GM19372 (cell line): ENCODE measurements at regions not wholly inside any gene's neighbourhood (a gene's known extent, or its start where the extent isn't known, plus 50 kb on each side); places are given as distances from the start of the nearest gene placed in this dataset.

Source experiments
- ATAC-seq: cut with Tn5 transposase; IDR thresholded peaks from one replicate; pipeline ENCODE4 v1.9.1; 2021; ENCODE audit warnings: mild to moderate bottlenecking, low read depth, moderate library complexity; ENCODE audit not compliant: unreplicated experiment

DNA sequence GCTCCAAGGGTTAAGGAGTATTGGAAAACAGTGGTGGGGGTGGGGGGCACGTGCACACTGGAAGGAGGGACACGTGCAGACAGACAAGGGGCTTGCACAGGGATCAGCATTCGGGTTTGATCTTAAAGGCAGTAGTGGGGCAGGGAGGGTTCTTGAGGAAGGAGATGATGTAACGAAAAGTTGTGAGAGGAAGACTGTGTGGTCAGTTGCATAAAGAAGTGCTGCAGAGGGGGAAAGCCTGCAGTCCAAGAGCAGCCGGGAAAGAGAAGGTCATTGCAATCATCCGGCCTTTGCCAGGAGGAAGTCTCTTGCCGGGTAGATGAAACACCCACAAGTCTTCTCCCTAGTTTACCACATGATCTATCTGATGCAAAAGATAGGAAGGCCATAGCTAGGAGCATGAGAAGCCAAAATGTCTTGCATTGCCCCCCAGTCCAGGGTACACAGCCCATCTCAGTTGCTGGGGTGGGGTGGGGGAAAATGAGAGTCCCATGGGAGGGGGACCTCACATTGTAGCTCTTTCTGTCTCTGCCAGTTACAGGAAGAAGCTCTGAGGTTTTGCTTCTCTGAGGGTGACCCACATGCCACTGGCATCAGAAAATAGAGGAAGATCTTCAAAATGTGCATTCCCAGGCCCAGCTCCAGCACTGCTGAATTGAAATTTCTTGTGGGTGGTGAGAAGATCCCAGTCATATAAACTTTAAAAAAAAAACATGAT lies 202.5 kb upstream of the RAB4A start:
- ATAC-seq = no peak

DNA sequence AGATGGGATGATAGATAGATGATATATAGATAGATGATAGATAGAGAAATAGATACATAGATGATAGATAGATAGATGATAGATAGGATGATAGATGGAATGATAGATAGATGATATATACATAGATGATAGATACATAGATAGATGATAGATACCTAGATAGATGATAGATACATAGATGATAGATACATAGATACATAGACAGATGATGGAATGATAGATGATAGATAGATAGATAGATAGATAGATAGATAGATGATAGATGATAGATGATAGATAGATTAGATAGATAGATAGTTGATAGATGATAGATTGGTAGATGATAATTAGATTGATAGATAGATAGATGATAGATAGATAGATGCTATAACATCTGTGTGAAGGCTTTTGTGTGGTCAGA lies 201.7 kb upstream of the RAB4A start:
- no peak for ATAC-seq

DNA sequence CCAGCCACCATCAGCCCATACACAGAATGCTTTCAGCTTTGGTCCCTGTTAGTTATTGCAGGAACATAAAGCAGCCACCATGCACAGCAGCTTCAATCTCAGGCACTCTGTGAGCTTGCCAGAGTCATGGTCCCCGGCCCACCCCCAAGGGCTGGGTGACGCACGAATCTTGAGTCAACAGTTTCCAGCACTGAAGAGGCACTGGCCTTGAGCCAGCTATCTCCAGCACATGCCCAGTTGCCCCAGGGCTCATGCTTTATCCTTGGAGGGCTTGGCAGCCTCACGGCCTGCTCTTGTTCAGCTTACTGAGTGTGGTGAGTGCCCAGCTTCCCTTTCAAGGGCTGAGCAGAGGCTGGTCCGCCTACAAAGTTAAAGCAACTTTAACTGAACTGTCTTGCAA lies 200.7 kb upstream of the RAB4A start:
- ATAC-seq = no peak

DNA sequence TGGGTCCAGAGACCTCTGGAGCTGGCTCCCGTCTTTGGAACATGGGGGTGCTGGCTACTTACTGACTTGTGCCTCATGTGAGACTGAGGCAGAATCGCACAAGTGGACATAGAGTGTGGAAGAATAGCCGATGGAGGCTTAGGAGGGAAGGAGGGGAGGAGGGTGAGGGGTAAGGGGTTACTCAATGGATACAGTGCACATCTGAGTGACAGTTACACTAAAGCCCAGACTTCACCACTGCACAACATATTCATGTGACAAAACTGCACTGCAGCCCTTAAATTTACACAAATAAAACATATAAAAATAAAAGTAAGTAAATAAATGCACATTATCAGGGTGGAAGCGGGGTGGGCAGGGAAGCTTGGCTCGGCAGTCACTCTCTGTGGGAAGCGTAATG lies 197.7 kb upstream of the RAB4A start:
- no peak for ATAC-seq

DNA sequence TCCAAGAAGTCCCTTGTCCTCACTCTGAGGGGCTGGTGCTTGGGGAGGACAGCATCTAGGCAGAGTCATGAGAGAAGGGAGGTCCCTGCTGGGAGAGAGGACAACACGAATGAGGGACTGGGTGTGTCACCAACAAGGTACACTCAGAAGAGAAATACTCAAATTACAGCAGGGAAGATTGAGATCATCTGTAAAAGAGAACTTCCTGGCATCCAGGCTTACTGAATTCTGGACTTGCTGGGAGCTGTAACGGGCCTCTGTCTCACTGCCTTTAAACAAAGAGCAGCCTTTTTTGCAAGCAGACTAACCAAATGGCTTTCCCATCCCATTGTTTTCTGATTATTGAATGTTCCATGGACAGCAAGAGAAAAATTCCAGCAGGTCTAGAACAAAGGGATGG lies 195.7 kb upstream of the RAB4A start:
- no peak for ATAC-seq

DNA sequence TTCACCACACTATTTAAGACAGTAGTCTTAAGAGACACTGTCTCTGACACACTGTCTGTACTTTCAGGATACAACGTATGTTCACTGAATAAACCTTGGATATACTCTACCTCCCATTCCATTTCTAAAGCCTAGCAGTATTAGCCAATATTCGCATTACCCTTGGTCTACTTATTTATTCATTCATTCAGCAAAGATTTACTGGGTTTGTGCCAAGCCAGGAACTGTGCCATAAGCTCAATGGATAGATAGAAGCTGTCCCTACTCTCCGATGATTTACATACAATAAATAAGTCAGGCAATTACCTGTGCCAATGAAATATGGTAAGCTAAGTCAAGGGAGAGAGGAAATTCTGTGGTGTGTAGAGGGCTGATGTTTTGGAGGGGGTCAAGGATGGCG lies 195.2 kb upstream of the RAB4A start:
- no peak for ATAC-seq

DNA sequence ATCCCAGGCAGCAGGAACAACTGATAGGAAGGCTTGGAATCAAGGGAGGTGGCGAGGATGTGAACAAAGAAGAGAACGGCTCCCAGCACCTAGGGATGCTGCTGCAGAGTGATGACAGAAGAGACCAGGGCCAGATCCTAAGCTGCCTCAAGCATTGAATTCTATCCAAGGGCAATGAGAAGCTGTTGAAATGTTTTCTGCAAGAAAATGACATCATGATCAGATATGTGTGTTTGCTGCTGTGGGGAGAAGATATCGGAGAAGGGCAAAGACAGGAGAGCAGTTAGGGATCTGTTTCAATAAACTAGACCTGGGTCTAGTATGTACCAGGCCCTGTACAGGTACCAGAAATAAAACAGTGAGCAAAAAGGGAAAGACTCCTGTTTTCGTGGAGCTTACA lies 194.7 kb upstream of the RAB4A start:
- no peak for ATAC-seq

DNA sequence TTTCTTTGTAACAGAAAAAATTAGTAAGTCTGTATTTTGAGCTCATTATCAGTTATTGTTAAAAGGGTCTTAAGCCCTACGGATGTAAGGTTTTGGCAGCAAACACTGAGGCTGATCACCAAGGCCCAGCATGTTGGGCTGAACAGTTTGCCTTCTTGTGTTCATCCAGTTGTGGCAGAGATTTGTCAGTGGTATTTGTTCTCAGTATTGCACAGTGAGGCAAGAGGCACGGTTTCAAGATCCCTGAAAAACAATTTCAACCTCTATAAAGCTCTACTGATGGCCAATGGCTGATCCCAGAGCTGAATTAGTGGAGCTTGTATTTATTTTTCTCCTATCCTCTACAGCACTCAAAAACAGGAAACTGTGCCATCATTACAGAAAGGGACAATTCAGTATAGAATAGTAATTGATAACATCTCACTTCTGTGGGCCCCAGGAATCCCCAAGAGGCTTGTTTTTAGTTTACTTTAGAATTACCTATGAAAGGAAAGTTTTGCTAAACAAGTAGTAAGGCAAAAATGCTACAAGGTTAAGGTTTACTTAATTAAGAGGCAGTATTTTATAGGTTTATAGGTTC lies 191.8 kb upstream of the RAB4A start:
- ATAC-seq = no peak

DNA sequence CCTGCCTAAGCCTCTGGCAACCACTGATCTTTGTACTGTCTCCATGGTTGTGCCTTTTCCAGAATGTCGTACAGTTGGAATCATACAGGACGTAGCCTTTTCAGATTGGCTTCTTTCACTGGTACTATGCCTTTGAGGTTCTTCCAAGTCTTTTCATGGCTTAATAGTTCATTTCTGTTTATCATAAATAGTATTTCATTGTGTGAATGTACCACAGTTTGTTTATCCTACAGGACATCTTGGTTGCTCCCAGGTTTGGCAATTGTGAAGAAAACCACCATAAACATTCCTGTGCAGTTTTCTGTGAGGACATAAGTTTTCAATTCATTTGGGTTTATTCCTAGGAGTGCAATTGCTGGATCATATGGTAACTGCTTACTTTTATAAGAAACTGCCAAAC lies 190.6 kb upstream of the RAB4A start:
- ATAC-seq = no peak

DNA sequence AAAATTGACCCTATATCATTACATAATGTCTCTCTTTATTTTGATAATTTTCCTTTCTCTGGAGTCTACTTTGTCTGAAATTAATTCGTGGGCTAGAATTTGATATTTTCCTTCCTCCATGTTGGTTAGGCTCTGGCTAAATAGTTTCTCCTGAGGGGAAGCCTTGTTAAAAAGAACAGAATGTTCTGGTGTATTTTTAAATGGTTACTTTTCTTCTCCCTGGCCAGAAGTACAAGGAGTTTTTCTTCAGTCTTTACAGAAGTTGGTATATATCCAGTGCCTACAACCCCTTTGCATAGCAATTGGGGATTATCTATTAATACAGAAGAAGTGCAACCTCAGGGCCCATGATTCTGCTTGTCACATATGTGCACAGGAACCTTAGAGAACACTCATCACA lies 185.6 kb upstream of the RAB4A start:
- no peak for ATAC-seq

DNA sequence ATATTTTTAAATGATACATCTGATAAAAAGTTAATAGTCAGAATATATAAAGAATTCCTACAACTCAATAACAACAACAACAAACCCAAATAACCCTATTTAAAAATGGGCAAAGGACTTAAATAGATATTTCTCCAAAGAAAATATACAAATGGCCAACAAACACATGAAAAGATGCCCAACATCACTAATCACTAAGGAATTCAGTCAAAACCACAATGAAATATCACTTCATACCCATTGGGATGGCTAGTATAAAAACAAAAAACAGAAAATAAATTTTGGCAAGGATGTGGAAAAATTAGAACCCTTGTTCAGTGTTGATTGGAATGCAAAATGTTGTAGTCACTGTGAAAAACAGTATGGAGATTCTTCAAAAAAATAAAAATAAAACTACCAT lies 184.8 kb upstream of the RAB4A start:
- ATAC-seq = no peak

DNA sequence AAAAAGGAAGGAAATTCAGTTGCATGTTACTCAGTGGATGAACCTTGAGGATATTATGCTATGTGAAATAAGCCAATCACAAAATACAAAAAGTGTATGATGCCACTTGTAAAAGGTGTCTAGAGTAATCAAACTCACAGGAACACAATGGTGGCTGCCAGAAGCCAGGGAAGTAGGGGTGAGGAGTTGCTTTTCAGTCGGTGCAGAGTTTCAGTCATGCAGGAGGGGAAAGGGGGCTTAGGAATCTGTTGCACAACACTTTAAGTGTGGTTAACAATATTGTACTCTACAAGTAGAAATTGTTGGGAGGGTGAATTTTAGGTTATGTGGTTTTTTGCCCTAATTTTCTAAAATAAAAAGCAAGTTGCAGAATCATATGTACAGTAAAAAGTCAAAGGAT lies 184.2 kb upstream of the RAB4A start:
- ATAC-seq = no peak

DNA sequence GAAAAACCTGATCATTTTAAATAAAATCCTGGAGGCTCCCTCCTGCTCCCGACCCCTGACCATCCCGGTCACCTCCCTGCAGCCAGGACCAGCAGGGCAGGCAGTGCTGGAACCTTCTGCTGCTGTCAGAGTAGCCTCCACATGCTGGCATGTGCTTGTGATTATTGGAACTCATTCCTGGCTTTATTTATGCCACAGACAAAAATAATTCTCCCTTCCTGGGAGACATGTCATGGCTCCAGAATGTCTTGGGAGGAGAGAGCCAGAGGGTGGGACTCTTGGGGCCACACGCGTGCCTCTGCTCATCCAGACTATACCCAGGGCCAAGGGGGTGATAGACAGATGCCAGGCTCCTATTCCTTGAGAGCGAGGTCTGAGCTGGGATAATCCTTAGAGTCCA lies 183.6 kb upstream of the RAB4A start:
- ATAC-seq = no peak

DNA sequence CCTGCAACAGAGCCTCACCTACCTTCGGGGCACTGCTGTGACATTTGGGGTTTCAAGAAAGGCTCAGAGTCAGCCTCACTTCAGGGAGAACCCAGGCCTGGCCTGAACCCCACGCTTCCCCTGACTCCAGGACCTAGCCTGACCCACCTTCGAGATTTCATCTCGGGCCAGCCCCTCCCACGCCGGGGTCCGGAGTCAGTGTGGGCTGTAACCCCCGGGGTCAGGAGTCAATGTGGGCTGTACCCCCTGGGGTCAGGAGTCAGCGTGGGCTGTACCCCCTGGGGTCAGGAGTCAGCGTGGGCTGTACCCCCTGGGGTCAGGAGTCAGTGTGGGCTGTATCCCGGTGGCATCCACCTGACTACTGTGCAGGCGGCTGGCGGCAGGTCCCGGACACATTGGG lies 183.0 kb upstream of the RAB4A start:
- ATAC-seq = no peak

DNA sequence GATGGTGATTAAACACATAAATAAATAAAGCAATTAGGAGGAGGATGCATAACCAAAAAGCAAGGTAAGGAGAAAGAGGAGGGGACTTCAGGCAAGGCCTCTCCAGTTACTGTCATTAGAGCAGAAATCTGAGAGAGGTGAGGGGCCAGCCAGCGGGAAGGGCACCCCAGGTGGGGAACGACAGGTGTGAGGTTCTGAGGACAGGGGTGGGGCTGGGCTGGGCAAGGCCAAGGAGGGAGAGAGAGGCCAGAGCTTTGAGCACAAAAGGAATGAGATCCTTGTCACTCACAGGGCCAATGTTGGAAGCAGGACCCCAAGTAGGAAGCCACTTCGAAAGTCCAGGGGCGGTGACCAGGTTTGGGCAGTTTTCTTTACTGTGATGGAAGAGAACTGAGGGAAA lies 182.2 kb upstream of the RAB4A start:
- no peak for ATAC-seq

DNA sequence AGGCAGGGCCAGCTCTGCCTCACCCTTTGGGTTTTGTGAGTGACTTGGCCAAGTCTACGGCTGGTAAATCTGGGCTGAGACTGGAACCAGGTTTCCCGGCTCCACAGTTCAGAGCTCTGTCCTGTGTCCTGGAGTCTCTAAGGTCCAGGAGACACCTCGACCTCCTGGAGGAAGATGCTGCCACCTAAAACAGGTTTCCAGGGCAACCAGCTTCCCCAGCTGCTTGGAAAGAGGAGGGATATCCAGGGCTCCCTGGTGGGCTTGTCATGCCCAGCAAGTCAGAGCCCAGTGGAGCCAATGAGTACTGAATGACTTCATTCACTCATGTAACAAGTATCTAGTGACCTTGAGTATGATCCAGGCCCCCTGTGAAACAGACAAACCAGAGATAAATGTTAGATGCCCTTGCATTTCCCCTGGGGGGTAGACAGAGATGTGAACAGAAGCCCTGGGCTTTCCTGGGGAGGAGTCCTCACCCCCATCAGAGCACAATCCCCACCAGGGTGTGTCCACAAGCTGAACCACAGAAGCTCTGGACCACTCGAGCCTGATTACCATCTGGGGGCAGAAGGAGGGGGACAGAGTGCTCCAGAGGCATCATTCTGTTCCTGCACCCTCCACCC lies 181.2 kb upstream of the RAB4A start:
- no peak for ATAC-seq

DNA sequence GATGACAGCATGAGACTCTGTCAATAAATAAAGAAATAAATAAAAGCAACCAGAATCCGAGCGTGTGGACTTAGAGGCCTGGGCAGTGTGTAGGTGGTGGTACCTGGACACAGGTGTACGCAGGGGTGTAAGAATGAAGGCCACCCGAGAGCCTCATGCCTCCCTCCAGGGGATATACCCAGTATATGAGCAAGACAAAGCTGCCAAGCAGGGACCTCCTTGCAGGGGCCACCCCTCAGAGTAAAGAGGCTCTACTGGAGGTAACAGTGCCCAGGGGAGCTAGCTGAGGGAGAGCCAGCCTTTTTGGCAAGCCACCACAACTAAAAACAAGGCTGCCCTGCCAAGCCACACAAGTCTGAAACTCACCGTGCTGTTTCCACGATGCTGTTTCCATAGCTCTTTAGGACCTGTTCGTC lies 179.2 kb upstream of the RAB4A start:
- ATAC-seq = no peak

DNA sequence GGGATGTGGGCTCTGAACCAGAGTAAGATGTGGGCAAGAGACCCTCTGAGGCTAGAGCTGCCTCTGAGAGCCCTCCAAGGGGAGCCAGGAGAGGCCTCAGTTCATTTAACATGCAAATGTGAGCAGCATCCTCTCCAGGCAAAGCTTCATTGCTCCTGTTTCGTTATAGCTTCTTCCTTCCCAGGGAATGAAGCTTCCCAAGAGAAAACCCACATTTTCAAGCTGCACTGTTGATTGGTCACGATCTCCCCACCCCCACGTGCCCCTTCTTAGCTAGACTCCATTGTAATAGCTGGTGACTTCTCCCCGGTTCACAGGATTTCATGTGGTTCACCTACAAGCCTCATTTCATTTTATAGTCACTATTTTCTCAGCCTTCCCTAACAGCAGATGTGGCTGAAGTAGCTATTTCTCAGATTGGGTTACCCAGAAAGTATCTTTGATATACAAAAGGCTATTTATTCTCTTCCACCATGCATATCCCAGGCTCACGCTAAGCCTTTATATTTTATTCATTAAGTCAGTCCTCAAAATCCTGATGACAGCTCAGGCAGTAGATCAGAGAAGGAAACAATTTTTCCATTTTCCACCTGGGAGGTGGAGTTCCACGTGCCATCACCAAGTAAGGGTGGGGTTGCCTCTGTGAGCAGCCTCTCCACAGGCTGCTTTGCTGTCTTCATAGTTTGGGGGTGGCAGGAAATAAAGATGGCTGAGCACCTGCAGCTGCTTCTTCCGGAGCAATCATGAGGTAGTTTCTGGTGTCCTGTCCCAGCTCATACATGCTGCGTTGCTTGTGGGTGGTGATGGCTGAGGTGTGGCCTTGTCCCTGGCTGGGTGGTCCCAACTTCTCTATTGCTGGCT lies 178.3 kb upstream of the RAB4A start:
- no peak for ATAC-seq

DNA sequence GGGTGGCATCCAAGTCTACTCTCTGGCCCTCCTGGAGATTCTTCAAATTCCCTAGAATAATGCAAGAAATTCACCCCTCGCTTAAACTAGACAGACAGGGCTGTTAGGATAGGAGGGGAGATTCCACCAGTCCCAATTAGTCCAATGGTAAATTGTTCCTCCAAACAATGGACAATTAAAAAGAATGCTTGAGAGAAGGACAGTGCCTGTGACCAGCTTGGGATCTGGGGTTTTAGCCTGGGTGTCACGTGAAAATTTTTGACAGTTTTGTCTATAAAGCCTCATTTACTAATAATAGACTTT lies 177.7 kb upstream of the RAB4A start:
- no peak for ATAC-seq

DNA sequence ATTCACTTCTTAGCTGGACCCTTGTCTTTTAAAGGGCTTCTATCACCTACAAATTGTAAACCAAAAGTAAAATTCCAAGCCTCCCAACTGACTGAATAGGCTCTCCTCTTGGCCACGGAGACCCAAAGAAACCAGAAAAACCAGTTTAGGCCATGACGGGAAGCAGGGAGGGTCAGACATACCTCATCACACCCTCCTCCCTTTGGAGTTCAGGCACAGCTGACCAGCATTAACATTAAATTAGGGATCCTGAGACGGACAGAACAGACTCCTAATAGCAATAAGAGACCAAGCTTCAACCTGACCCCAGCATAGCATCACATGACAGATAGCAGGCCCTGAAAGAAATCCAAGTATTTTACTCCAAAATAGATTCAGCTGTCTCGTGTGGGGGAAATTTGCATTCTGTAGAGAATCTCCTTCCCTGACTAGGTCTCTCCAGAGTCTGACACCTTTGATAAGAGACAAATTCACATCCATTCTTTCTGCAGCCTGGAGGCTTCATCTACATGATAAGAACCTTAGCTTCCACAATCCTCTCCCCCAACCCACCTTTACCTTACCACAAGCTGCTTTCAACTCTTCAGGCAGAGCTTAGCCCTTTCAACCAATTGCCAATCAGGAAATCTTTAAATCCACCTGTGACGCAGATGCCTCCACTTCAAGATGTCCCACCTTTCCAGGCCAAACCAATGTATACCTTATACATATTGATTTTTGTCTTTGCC lies 177.1 kb upstream of the RAB4A start:
- ATAC-seq = no peak
